H1 (cell line): ENCODE measurements at regions not wholly inside any gene's neighbourhood (a gene's known extent, or its start where the extent isn't known, plus 50 kb on each side); places are given as distances from the start of the nearest gene placed in this dataset.

Source experiments
- EP300 ChIP-seq, 2 experiments: IDR thresholded peaks; 1 replicate in 1 of 2; 2 replicates in 1 of 2; pipeline ENCODE4 v1.6.1; 2011 to 2012; ENCODE audit warnings: low read depth in 2 of 2, low read length in 2 of 2, mild to moderate bottlenecking in 2 of 2, borderline replicate concordance in 1 of 2, inconsistent platforms in 1 of 2, moderate library complexity in 1 of 2
- TF ChIP-seq, protein P1 (sequence below): fragments of 300-600 bp; sonication (generic); IDR thresholded peaks from 2 replicates; pipeline ENCODE4 v1.7.1; 2012; ENCODE audit warnings: low read length, moderate library complexity, mild to moderate bottlenecking, inconsistent platforms; ENCODE audit not compliant: insufficient replicate concordance

DNA sequence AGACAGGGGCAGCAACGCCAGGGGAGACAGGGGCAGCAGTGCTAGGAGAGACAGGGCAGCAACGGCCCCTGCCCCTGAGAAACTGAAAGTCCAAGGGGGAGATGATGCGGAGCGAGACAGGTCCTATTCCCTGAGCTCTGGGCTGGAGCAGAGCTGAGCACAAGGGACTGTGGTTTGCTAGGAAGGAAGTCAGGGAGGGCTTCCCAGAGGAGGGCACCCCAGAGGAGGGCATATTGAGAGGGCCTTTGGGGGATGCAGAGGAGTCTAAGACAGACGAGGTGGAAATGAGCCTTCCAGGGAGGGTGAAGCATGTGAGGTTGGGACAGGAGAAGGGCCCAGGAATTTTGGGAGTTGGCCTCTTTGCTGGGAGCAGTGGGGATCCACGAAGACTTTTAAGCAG is 52.1 kb upstream of the BEGAIN start (continued):
- TF ChIP-seq, protein P1, sequence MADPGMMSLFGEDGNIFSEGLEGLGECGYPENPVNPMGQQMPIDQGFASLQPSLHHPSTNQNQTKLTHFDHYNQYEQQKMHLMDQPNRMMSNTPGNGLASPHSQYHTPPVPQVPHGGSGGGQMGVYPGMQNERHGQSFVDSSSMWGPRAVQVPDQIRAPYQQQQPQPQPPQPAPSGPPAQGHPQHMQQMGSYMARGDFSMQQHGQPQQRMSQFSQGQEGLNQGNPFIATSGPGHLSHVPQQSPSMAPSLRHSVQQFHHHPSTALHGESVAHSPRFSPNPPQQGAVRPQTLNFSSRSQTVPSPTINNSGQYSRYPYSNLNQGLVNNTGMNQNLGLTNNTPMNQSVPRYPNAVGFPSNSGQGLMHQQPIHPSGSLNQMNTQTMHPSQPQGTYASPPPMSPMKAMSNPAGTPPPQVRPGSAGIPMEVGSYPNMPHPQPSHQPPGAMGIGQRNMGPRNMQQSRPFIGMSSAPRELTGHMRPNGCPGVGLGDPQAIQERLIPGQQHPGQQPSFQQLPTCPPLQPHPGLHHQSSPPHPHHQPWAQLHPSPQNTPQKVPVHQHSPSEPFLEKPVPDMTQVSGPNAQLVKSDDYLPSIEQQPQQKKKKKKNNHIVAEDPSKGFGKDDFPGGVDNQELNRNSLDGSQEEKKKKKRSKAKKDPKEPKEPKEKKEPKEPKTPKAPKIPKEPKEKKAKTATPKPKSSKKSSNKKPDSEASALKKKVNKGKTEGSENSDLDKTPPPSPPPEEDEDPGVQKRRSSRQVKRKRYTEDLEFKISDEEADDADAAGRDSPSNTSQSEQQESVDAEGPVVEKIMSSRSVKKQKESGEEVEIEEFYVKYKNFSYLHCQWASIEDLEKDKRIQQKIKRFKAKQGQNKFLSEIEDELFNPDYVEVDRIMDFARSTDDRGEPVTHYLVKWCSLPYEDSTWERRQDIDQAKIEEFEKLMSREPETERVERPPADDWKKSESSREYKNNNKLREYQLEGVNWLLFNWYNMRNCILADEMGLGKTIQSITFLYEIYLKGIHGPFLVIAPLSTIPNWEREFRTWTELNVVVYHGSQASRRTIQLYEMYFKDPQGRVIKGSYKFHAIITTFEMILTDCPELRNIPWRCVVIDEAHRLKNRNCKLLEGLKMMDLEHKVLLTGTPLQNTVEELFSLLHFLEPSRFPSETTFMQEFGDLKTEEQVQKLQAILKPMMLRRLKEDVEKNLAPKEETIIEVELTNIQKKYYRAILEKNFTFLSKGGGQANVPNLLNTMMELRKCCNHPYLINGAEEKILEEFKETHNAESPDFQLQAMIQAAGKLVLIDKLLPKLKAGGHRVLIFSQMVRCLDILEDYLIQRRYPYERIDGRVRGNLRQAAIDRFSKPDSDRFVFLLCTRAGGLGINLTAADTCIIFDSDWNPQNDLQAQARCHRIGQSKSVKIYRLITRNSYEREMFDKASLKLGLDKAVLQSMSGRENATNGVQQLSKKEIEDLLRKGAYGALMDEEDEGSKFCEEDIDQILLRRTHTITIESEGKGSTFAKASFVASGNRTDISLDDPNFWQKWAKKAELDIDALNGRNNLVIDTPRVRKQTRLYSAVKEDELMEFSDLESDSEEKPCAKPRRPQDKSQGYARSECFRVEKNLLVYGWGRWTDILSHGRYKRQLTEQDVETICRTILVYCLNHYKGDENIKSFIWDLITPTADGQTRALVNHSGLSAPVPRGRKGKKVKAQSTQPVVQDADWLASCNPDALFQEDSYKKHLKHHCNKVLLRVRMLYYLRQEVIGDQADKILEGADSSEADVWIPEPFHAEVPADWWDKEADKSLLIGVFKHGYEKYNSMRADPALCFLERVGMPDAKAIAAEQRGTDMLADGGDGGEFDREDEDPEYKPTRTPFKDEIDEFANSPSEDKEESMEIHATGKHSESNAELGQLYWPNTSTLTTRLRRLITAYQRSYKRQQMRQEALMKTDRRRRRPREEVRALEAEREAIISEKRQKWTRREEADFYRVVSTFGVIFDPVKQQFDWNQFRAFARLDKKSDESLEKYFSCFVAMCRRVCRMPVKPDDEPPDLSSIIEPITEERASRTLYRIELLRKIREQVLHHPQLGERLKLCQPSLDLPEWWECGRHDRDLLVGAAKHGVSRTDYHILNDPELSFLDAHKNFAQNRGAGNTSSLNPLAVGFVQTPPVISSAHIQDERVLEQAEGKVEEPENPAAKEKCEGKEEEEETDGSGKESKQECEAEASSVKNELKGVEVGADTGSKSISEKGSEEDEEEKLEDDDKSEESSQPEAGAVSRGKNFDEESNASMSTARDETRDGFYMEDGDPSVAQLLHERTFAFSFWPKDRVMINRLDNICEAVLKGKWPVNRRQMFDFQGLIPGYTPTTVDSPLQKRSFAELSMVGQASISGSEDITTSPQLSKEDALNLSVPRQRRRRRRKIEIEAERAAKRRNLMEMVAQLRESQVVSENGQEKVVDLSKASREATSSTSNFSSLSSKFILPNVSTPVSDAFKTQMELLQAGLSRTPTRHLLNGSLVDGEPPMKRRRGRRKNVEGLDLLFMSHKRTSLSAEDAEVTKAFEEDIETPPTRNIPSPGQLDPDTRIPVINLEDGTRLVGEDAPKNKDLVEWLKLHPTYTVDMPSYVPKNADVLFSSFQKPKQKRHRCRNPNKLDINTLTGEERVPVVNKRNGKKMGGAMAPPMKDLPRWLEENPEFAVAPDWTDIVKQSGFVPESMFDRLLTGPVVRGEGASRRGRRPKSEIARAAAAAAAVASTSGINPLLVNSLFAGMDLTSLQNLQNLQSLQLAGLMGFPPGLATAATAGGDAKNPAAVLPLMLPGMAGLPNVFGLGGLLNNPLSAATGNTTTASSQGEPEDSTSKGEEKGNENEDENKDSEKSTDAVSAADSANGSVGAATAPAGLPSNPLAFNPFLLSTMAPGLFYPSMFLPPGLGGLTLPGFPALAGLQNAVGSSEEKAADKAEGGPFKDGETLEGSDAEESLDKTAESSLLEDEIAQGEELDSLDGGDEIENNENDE, result no peak
- no peak for TF ChIP-seq EP300 (IDR thresholded peaks at IDR 0.05; ENCODE audit: borderline replicate concordance in 1 of 2, low read depth in 2 of 2, low read length in 2 of 2)
